SK-N-MC (cell line): ENCODE measurements at regions not wholly inside any gene's neighbourhood (a gene's known extent, or its start where the extent isn't known, plus 50 kb on each side); places are given as distances from the start of the nearest gene placed in this dataset.
"Not testable (repeated sequence)": the region's sequence is repeated elsewhere in the genome, so short reads cannot be mapped to it uniquely, and the experiment has no call there.

ENCODE experiments used
- DNase-seq: peaks from one replicate; pipeline ENCODE4 v3.0.0-alpha.2; 2011; ENCODE audit warnings: low read depth, low spot score
- H3K27ac ChIP-seq: fragments of 200-600 bp; sonication (generic); 2 replicates; pipeline ENCODE4 v1.5.1; 2016; ENCODE audit warnings: mixed run types
- H3K36me3 ChIP-seq: fragments of 200-600 bp; sonication (generic); 2 replicates; pipeline ENCODE4 v1.6.1; 2017; ENCODE audit warnings: antibody characterized with exemption, low read length, mixed read lengths; ENCODE audit not compliant: insufficient read depth
- H3K4me3 ChIP-seq: fragments of 200-600 bp; sonication (generic); 2 replicates; pipeline ENCODE4 v1.5.1; 2016
- H3K9ac ChIP-seq: fragments of 200-600 bp; sonication (generic); 2 replicates; pipeline ENCODE4 v1.8.0; 2017; ENCODE audit warnings: mixed run types, mixed read lengths; ENCODE audit not compliant: insufficient read length
- H3K9me3 ChIP-seq: fragments of 200-600 bp; sonication (generic); 2 replicates; pipeline ENCODE4 v1.6.1; 2017; ENCODE audit warnings: low read depth, mild to moderate bottlenecking, antibody characterized with exemption, low read length, moderate library complexity, mixed read lengths

GRCh38 chr1:148432318-148432717 is 50.8 kb downstream of the PPIAL4G start:
- not testable (repeated sequence) for DNase-seq, H3K9me3 ChIP-seq, H3K9ac ChIP-seq

DNA sequence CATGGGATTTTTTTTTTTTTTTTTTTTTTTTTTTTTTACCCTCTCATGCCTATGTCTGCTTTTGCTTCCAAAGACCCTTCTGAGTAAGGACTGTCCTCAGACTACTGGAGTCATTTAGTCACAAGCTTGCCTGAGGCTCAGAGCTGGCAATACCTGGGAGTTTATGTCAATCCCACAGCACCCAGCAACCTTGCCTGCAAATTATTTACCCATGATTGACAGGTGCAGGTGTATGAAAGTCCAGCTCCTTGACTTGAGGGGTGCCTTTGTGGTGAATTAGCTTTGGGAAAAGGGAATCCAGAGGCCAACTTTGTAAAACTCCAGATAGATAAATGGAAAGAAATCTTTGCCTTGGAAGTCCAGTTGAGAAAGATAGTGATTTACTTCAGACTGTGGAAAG is 53.2 kb downstream of the PPIAL4G start:
- not testable (repeated sequence) for H3K4me3 ChIP-seq, H3K27ac ChIP-seq, H3K9me3 ChIP-seq, H3K9ac ChIP-seq, H3K36me3 ChIP-seq, DNase-seq

More at GRCh38 chr1:148432318-148432717, 50.8 kb downstream of the PPIAL4G start:
- H3K4me3 ChIP-seq, H3K36me3 ChIP-seq, H3K27ac ChIP-seq: not testable (repeated sequence)

DNA sequence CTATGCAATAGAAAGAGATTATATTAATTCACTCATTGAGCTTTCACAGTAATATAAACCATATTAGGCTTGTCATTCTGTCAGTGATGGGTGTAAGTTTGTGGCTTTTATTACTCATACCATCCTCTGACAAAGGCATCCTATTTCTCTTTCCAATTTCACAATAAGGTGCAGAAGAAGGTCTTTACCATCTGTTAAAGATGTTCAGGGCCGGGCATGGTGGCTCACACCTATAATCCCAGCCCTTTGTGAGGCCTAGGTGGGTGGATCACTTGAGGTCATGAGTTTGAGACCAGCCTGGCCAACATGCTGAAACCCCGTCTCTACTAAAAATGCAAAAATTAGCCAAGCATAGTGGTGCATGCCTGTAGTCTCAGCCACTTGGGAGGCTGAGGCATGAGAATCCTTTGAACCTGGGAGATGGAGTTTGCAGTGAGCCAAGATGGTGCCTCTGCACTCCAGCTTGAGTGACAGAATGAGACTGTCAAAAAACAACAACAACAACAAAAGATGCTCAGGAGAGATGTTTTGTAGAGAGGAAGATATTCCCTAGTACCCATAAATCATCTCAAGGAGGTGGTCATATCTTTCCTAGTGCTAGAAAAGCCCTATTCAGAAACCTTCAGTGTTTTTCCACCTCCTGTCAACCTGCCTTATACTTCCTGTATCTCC is 56.0 kb downstream of the PPIAL4G start:
- not testable (repeated sequence) for DNase-seq, H3K27ac ChIP-seq, H3K36me3 ChIP-seq, H3K9ac ChIP-seq, H3K4me3 ChIP-seq, H3K9me3 ChIP-seq

- H3K9me3 ChIP-seq, DNase-seq, H3K4me3 ChIP-seq, H3K36me3 ChIP-seq, H3K27ac ChIP-seq, H3K9ac ChIP-seq: not testable (repeated sequence)
Measured at GRCh38 chr1:148426385-148426784, 56.7 kb downstream of the PPIAL4G start.

- H3K4me3 ChIP-seq, H3K36me3 ChIP-seq, DNase-seq, H3K9ac ChIP-seq, H3K27ac ChIP-seq, H3K9me3 ChIP-seq: not testable (repeated sequence)
Measured at GRCh38 chr1:148424143-148425003, 58.7 kb downstream of the PPIAL4G start.

DNA sequence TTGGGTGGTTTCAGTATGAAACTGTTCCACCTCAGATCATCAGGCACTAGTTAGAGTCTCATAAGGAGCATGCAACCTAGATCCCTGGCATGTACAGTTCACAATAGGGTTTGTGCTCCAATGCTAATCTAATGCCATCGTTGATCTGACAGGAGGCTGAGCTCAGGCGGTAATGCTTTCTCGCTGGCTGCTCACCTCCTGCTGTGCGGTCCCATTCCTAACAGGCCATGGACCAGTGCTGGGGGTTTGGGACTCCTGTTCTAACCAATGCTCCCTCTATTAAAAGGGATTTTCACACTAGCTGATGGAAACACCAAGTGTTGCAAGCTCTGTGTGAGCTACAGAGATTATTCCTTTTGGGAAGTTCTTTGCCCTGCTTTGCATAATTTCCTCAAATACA is 60.2 kb downstream of the PPIAL4G start:
- not testable (repeated sequence) for H3K9ac ChIP-seq, DNase-seq, H3K4me3 ChIP-seq, H3K27ac ChIP-seq, H3K36me3 ChIP-seq, H3K9me3 ChIP-seq

GRCh38 chr1:148417241-148417640 is 65.9 kb downstream of the PPIAL4G start:
- not testable (repeated sequence) for H3K9ac ChIP-seq, H3K9me3 ChIP-seq, H3K27ac ChIP-seq, H3K36me3 ChIP-seq, DNase-seq, H3K4me3 ChIP-seq

GRCh38 chr1:148413385-148413784 is 69.7 kb downstream of the PPIAL4G start:
- H3K27ac ChIP-seq, DNase-seq, H3K9ac ChIP-seq, H3K4me3 ChIP-seq, H3K9me3 ChIP-seq, H3K36me3 ChIP-seq: not testable (repeated sequence)

GRCh38 chr1:148404786-148405568 is 78.1 kb downstream of the PPIAL4G start:
- H3K4me3 ChIP-seq, H3K27ac ChIP-seq, H3K36me3 ChIP-seq, H3K9ac ChIP-seq, DNase-seq, H3K9me3 ChIP-seq: not testable (repeated sequence)

GRCh38 chr1:148403925-148404324 is 79.2 kb downstream of the PPIAL4G start:
- not testable (repeated sequence) for H3K36me3 ChIP-seq, H3K4me3 ChIP-seq, DNase-seq, H3K9me3 ChIP-seq, H3K9ac ChIP-seq, H3K27ac ChIP-seq

DNA sequence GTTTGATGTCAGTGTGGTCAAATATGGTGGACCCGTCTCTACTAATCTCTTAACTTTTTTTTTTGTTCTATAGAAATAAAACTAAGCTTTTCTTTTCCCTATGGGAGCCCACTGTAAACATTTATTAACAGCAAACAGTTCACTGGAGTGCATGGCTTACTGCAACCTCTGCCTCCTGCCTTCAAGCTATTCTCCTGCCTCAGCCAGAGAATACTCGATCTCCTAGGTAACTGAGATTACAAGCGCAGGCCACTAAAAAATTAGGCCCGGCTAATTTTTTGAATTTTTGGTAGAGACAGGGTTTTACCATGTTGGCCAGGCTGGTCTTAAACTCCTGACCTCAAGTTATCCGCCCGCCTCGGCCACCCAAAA is 80.0 kb downstream of the PPIAL4G start:
- H3K9me3 ChIP-seq, H3K36me3 ChIP-seq, H3K27ac ChIP-seq, H3K9ac ChIP-seq, DNase-seq: not testable (repeated sequence)
- H3K4me3 ChIP-seq, result peak overlapping the region; percentile 78
